NCI-H446 (cell line): ENCODE measurements at regions not wholly inside any gene's neighbourhood (a gene's known extent, or its start where the extent isn't known, plus 50 kb on each side); places are given as distances from the start of the nearest gene placed in this dataset.

ENCODE experiments used
- DNase-seq, 2 experiments: peaks; one replicate each; lab custom pipeline; 2025; lab: John Stamatoyannopoulos, UW

DNA sequence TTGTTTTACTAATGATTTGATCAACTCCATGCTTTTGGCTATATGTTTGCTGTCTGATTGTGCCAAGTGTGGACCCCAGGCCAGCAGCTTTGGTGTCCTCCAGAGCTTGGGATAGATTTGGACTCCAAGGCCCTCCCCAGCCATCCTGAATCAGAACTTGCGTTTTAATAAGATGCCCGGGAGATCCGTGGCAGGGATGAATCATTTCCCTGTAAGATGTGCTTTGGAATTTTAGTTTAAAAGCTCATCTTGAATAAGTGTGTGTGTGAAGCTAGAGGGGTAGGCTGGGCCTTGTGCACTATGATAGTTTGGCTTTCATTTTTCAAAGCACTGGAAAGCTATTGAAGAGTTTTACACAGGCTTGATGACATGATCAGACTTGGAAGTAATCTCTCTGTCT, 66.2 kb upstream of the SDK1 start:
- no peak for DNase-seq

DNA sequence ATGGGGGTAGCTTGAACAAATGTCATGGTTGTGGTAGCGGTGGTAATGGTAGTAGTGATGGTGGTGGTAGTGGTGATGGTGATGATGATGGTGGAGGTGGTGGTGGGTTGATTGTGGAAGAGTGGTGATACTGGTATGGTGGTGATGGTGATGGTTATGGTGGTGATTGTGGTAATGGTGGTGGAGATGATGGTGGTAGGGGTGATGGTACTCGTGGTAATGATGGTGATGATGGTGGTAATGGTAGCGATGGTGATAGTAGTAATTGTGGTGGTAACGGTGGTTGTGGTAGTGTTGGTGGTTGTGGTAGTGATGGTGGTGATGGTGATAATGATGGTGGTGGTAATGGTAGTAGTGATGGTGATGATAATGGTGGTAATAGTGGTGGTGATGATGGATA, 65.7 kb upstream of the SDK1 start:
- DNase-seq = no peak

DNA sequence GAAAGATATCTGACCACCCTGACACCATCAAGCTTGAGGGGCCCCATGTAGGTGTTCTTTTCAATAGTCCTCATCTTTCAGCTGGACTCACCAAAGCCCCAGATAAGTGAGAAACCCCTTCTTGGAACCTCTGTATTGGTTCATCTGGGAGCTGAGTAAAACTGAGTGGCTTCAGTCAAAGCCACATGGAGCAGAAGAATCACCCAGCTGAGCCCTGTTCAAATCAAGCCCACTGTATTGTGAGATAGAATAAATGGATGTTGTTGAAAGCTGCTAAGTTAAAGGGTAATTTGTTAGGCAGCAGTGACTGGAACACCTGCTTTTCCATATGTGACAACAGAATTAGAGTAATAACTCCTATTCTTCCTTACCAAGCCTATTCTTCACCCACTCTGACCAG, 64.8 kb upstream of the SDK1 start:
- DNase-seq = no peak

DNA sequence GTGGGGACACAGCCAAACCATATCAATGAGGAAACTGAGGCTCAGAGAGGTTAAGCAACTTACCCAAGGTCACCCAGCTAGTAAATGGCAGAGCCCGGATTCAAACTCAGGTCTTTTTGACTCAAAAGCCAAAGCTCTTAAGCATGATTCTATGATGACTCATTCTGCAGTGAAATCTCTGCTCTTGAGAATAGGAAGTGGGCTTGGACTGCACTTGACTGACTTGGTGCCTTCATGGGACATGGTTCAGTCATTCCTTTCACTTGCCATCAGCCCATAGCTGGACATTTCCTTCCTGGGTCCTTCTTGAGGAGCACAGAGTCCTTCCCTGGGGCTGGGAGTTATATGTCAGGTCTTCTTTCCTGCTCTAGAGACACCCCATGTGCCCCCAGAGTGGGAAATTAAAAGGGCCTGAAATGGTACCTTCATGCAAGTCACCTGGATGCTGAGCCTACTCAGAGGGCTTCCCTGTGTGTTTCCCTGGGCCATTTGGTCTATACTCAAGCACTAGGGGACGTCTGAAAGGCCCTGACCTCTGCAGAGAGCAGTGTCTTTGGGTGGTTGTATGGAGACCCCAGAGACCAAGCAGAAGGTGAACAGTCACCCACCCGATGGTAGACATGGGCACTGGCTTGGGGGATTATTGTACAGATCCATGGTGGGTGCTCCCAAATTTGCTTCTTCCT, 62.4 kb upstream of the SDK1 start:
- DNase-seq = no peak

DNA sequence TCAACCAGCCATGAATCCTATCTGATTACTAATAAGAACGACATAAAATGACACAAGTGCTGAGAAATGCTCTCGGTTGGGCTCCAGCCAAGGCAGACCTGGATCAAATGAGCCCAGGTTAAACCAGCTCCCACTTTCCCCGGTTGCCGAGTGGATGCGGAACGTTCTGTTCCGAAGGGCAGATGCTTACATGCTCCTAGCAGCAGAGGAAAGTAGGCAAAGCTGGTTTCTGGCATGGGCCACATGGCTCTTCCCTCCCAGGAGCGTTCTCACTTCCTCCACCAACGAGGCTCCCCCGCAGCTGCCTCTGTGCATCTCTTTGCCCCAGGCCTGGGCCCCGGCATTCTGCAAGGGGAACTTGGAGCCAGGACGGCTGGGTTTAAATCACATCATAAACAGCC, 61.8 kb upstream of the SDK1 start:
- DNase-seq = no peak

DNA sequence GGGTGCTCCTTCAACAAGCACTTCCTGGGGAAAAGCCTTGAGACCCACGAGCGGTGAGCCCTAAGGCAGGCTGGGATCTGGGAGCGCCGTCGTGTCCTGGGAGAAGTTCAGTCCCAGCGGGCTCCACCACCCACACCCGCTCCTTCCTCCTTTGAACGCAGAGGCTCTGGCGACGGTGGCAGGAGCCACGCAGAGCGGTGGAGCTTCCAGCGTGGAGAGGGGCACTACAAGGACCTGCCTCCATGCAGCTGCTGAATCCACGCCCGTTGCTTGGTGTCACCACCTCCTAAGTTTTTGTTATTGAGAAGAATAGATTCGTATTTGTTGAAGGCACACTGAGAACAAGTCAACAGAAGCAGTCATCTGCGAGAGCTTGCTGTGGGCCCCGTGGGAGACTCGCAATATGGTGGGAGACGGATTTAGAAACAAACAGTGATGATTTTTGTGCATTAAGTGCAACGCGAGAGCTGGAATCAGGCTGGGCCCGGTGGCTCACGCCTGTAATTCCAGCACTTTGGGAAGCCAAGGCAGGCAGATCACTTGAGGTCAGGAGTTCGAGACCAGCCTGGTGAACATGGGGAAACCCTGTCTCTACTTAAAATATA, 60.1 kb upstream of the SDK1 start:
- no peak for DNase-seq

DNA sequence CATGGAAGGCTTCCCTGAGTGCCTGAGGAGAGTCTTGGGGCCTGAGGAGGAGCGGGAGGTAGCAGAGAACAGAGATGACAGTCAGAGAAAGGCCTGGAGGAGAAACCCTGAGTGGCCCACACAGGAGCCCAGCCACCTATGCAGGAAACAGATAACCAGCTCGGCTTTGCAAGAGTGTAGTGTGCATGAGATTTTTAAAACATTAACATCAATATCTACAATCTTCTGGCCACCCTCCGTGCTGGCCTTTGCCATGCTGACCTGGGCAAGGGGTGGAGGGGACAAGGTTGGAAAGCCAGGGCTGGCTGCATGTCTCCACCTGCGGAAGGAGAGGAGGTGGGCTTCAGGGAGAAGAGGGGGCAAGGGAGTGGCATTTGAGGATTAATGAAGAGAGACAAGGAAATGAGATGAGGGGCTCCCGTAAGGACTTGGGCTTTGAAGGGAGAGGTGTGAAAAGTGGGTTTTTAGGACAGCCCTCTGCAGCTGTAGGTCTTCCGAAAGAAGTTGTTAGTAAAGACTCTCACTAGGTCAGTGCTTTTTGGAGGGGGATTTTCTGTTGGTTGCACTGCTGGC, 59.3 kb upstream of the SDK1 start:
- DNase-seq = no peak

DNA sequence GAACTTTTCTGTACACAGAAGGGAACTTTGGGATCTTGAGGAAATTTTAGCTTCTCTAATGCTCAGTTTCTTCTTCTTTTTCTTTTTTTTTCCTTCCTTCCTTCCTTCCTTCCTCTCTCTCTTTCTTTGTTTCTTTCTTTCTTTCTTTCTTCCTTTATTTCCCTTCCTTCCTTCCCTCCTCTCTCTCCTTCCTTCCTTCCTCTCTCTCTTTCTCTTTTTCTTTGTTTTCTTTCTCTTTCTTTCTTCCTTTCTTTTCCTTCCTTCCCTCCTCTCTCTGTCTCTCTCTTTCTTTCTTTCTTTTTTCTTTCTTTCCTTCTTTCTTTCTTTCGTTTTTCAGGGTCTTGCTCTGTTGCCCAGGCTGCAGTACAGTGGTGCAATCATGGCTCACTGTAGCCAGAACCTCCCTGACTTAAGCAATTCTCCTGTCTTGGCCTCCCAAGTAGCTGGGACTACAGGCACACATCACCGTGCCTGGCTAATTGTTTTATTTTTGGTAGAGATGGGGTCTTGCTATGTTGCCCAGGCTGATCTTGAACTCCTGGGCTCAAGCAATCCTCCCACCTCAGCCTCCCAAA, 58.6 kb upstream of the SDK1 start:
- DNase-seq = no peak

DNA sequence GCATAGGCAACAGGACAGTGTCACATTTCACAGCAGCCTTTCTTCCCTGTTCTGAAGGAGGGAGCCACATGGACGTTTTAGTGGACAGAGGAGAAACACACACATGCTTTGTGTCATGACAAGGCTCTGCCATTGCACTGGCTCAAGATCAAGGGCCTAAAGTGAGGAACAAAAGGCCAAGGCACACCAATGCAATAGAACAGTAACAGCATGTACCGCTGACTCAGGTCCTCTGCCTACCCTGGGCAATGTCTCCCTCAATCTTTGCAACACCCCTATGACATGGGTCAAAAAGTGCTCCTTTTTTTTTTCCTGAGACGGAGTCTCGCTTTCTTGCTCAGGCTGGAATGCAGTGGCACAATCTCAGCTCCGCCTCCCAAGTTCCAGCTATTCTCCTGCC, 57.8 kb upstream of the SDK1 start:
- no peak for DNase-seq

DNA sequence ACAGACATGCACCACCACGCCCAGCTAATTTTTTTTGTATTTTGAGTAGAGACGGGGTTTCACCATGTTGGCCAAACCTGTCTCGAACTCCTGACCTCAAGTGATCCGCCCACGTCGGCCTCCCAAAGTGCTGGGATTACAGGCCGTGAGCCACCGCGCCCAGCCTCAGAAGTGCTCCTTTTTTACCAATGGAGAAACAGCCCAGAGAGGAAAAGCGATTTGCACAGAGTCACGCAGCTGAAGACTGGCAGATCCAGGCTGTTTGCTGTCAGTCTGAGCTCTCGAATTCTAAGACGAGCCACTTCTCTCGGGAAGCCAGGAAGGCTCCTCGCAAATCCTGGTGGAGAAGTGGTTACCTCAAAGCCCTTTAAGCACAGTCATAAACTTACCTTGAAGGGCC, 57.4 kb upstream of the SDK1 start:
- DNase-seq = no peak

DNA sequence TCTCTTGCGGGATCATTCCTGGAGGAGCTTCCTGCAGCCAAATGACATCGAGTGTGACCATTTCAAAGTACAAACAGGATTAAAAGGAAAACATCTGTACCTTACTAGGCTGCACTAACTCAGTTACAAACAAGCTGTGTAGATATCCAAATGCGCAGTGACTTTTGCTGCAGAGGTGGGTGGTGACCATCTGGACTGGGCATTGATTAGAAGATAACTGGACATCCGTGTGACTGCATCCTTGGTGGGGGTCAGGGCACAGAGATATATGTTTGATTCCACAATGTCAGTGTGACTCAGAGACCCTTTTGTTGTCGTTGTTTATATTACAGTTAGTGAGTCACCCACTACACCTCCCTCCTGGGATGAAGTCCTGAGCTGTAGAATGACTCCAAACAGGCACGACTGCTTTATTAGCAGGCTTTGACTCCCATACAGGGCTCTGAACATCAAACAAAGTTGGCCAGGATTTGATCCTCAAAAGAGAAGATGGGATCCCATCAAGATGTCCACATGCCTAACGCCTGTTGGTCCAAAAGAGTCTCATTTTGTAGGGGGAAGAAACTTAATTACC, 56.7 kb upstream of the SDK1 start:
- DNase-seq = no peak

DNA sequence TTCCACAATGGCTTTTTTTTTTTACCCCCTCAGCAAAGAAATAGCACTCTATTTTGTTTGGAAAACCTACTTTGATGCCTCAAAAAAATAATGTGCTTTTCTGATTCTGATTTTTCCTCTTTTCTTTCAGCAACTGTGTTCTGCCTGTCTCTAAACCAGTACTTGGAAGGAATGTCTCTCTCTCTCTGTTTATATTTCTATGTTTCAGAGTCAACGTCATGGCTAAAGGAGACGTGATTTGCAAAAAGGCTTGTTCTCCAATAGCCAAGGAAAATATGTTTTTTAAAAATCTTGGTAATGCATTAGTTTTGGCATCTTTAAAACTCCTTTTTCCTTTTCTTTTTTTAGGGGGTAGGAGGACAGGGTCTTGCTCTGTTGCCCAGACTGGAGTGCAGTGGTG, 56.0 kb upstream of the SDK1 start:
- no peak for DNase-seq

DNA sequence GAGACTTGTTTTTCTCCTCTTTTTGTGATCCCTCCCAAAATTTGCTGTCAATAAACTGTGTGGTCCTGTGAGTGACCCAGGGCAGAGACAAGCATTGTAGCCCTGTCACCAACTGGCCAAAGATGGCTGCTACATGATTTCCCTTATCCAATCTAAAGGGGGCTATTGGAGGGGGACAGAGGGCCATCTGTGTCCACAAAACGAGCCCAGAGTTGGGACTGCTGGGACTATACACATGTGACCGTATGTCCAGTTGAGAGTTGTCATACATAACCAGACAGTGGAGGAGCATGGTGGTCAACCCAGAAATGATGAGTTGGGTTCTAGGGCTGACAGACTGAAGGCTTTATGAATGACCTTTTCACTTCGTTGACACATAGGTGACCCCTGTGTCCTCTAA, 55.3 kb upstream of the SDK1 start:
- no peak for DNase-seq

DNA sequence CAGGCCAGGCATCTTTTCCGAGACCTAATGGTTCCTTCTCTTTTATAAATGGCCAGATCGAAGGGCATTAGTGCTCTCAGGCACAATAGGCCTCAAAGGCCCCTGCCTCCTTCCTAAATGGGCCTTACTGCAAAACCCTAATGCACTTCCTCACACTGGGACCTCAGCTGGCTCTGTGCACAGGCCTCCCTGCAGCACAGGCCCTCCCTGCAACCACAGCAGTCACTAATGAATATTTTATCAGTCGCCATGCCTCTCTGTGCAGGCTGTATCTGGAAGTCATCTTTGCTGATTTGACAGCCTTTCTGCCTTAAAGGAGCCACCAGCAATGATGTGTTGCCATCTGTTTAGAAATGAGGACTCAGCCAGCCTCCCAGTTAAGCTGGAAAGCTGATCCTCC, 54.9 kb upstream of the SDK1 start:
- DNase-seq = no peak

DNA sequence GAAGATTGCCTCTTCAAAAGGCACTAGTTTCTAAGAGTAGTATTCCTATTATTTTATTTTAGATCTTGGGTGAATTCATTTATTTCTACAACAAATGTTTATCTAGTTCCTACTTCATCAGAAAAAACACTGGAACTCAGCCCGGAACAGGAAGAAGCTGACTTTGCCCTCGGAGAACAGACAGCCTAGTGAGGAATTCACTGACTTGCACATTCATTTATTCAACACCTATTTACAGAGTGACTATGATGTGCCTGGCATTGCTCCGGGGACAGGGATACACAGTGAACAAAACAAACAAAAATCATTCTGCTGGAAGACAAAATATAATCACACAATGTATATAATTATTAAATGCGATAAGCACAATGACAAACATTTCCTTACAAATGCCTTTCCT, 54.4 kb upstream of the SDK1 start:
- no peak for DNase-seq

DNA sequence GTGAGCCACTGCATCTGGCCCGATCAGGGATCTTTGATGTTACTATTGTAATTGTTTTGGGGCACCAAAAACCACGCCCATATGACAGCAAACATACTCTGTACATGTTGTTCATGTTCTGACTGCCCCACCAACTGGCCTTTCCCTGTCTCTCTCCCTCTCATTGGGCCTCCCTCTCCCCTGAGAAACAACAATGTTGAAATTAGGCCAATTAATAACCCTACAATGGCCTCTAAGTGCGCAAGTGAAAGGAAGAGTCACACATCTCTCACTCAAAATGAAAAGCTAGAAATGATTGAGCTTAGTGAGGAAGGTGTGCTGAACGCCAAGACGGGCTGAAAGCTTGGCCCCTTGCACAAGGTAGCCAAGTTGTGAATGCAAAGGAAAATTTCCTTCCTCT, 50.3 kb upstream of the SDK1 start:
- DNase-seq = no peak
